GM18517 (cell line): ENCODE measurements at regions not wholly inside any gene's neighbourhood (a gene's known extent, or its start where the extent isn't known, plus 50 kb on each side); places are given as distances from the start of the nearest gene placed in this dataset.
"Not testable (repeated sequence)": the region's sequence is repeated elsewhere in the genome, so short reads cannot be mapped to it uniquely, and the experiment has no call there.

Experiments used
- ATAC-seq: cut with Tn5 transposase; IDR thresholded peaks from one replicate; pipeline ENCODE4 v1.9.1; 2021; ENCODE audit warnings: mild to moderate bottlenecking, moderate library complexity; ENCODE audit not compliant: unreplicated experiment

DNA sequence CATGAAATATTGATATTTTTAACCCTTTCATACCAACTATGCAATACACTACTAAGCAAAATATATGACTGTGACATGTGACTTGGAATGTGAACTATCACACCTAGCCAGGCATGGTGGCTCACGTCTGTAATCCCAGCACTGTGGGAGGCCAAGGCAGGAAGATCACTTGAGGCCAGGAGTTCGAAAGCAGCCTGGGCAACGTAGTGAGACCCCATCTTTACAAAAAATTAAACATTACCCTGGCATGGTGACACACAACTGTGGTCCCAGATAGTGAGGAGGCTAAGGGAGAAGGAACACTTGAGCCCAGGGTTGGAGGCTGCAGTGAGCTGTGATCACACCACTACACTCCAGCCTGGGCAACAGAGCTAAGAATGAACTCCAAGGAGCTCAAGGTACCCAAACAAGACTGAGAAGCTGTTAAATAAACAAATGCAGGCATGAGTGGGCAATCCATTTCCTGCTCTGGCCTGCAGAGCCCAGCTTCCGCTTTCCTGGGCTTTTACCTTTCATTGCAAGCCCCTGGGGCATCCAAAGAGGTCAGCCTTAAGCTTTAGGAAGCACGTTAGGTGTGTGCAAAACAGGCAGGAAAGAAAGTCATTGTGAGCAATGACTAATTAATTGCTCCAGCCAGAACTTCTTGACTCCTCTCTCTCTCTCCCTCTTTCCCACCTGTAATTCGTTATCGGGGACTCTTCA lies 162.1 kb upstream of the FOXK1 start:
- no peak for ATAC-seq

DNA sequence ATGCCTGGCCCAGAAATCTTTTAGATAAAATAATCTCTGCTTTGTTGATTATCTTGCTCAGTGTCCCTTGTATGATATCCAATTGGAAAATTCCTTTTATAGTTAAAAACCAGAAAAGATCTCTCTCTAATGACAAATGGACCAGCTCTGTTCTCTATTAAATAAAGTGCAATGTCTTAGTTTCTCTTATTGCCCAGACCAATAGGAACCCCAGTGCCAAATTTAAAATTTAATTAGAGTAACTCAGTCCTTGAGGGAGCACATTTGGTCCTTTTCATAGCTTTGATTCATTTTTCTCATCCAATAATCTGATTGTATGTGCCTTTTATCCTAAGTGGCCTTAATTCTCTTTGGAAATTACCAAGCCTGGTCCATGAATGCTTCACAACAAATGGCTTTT lies 158.9 kb upstream of the FOXK1 start:
- no peak for ATAC-seq

GRCh38 chr7:4523873-4524272 lies 158.2 kb upstream of the FOXK1 start:
- ATAC-seq = no peak

- no peak for ATAC-seq
Measured at GRCh38 chr7:4525884-4526283, 156.2 kb upstream of the FOXK1 start.

GRCh38 chr7:4527988-4528636 lies 154.0 kb upstream of the FOXK1 start:
- no peak for ATAC-seq

- no peak for ATAC-seq
Measured at GRCh38 chr7:4531236-4531635, 150.9 kb upstream of the FOXK1 start.

DNA sequence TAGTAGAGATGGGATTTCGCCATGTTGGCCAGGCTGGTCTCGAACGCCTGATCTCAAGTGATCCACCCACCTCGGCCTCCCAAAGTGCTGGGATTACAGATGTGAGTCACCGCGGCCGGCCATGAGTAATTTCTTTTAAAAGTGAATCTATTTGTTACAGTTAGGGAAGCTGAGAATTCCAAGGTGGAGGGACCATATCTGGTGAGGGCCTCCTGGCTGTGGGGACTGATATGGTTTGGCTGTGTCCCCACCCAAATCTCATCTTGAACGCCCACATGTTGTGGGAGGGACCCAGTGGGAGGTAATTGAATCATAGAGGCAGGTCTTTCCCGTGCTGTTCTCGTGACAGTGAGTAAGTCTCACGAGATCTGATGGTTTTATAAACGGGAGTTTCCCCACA lies 148.8 kb upstream of the FOXK1 start:
- ATAC-seq = not testable (repeated sequence)

- ATAC-seq = no peak
Measured at GRCh38 chr7:4549681-4550080, 132.4 kb upstream of the FOXK1 start.

DNA sequence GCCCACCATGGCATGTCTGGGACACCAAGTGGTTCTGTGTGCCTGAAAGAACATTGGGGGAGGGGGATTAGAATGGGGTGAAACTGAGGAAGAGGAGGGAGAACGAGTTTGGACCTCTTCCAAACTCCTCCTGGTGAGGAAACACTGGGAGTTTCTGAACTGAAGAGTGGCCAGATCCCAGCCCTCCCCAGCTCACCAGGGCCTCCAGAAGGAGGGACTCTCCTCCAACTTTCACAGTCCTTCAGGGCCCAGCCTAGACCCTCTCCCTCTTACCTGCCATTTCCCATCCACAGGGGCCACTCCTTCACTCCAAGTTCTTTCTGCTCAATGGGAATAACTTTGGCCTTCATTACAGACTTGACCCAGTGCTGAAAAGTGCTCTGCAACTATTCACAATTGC lies 132.0 kb upstream of the FOXK1 start:
- no peak for ATAC-seq

DNA sequence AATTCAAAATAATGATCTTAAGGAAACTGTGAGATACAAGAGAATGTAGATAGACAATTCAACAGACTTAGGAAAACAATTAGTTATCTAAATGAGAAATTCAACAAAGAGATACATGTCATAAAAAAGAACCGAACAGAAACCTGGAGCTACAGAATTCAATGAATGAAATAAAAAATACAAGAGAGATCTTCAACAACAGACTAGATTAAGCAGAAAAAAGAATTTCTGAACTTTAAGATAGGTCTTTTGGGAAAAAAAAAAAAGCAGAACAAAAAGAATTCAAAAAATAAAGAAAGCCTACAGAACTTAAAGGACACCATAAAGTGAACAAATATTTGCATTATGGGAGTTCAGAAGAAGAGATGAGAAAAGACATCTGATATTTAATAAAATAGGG lies 129.1 kb upstream of the FOXK1 start:
- no peak for ATAC-seq

DNA sequence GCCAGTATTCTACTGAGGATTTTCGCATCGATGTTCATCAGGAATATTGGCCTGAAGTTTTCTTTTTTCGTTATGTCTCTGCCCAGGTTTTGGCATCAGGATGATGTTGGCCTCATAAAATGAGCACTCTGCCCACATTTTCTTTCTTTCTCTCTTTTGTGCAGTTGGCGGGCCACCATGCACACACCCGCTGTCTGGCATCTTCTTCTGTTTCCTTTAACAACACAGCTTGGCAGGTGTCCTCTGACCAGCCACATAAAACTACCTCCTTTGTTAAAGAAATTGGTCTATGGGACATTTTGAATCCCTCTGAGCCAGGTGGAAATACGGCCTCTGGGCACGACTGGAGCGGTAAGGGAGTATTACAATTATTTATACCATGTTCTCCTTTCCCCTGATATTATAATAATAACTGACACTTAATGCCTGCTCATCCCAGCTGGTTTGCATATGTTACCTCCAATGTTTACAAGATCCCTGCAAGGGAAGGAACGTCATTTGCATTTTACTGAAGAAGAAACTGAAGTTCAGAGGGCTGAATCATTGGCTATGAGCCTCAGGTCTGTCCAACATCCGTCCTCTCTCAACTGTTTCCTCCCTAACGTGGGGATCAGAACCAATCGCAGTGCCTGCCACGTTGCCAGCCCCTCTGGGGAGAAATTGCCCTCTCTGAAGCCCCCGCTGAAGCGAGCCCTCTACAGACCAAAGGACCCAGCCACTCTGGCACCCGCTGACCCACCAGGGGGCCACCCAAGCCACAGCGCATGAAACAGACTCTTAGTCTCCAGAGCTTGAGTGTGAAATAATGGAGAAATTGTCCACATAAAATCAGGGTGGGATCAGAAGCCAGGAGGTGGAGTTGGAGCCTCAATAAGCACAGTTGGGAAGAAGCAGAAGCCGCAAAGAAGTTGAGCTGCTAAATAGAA lies 125.0 kb upstream of the FOXK1 start:
- no peak for ATAC-seq

GRCh38 chr7:4561795-4562194 lies 120.3 kb upstream of the FOXK1 start:
- no peak for ATAC-seq

- ATAC-seq = no peak
Measured at GRCh38 chr7:4566714-4567113, 115.4 kb upstream of the FOXK1 start.

GRCh38 chr7:4574851-4575250 lies 107.2 kb upstream of the FOXK1 start:
- ATAC-seq = no peak

- ATAC-seq = no peak
Measured at GRCh38 chr7:4575254-4575653, 106.8 kb upstream of the FOXK1 start.

DNA sequence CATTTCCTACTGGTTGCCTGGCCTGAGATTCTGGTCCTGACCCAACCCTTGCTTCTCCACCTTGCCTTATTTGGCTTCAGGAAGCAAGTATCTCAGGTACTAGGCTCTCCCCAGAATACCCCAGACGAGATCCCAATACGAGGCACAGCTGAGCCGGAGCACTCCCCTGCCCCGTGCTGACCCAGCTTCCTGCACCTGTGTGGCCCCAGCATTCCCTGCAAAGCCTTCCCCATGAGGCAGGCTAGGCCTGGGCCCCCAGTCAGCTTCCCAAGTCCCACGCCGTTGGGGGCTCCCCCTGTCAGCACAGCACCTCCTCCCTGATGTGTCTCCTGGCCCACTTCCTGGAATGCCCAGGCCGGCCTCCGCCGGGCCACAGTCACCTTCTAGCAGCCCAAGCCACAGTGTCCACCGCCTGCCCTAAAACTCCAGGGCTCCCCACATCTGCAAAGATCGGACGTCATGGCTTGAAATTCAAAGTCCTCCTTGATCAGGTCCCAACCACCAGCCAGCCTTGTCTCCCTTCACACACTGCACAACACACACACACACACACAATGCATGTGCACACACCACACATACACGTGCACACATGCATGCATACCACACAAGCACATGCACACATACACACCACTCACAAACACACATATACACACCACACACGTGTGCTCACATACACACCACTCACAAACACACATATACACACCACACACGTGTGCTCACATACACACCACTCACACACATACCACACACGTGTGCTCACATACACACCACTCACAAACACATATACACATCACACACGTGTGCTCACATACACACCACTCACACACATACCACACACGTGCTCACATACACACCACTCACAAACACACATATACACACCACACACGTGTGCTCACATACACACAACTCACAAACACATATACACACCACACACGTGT lies 78.9 kb upstream of the FOXK1 start:
- no peak for ATAC-seq

- ATAC-seq = no peak
Measured at GRCh38 chr7:4603843-4604231, 78.3 kb upstream of the FOXK1 start.

- no peak for ATAC-seq
Measured at GRCh38 chr7:4604456-4604940, 77.6 kb upstream of the FOXK1 start.

GRCh38 chr7:4606797-4607196 lies 75.3 kb upstream of the FOXK1 start:
- ATAC-seq = no peak

- no peak for ATAC-seq
Measured at GRCh38 chr7:4607311-4607729, 74.8 kb upstream of the FOXK1 start.
